ENCODE measurements at regions not wholly inside any gene's neighbourhood (a gene's known extent, or its start where the extent isn't known, plus 50 kb on each side); places are given as distances from the start of the nearest gene placed in this dataset.
"Not testable (repeated sequence)": the region's sequence is repeated elsewhere in the genome, so short reads cannot be mapped to it uniquely, and the experiment has no call there.

- H3K27me3 ChIP-seq: no peaks in the 10 kb centered on the region
- H3K4me1 ChIP-seq: peaks cover 6% of the 10 kb centered on the region
- H3K4me3 ChIP-seq: no peak overlapping the region
- H3K36me3 ChIP-seq: no peaks in the 10 kb centered on the region
- no peaks in the 10 kb centered on the region for H3K9me3 ChIP-seq
- TF ChIP-seq POLR2A (IDR thresholded peaks at IDR 0.05): no peak
- TF ChIP-seq POLR2AphosphoS5 (IDR thresholded peaks at IDR 0.05; ENCODE audit: insufficient read depth in 1 of 2, low read depth in 1 of 2): peak in 1 of 2 donors; percentile 18
- intact Hi-C loops (cut with DNase I): no loop called here
- no peak overlapping the region for H3K27ac ChIP-seq
- DNase-seq (ENCODE audit: extremely low spot score in 2 of 2): no peak
These were observed 423.7 kb downstream of the TOX3 start for GRCh38 chr16:52123061-52123839.

- no peak overlapping the region for H3K4me3 ChIP-seq
- H3K4me1 ChIP-seq: no peaks in the 10 kb centered on the region
- intact Hi-C loops (cut with DNase I): no loop called here
- no peaks in the 10 kb centered on the region for H3K36me3 ChIP-seq
- no peak for DNase-seq (ENCODE audit: extremely low spot score in 2 of 2)
- TF ChIP-seq, protein P1, sequence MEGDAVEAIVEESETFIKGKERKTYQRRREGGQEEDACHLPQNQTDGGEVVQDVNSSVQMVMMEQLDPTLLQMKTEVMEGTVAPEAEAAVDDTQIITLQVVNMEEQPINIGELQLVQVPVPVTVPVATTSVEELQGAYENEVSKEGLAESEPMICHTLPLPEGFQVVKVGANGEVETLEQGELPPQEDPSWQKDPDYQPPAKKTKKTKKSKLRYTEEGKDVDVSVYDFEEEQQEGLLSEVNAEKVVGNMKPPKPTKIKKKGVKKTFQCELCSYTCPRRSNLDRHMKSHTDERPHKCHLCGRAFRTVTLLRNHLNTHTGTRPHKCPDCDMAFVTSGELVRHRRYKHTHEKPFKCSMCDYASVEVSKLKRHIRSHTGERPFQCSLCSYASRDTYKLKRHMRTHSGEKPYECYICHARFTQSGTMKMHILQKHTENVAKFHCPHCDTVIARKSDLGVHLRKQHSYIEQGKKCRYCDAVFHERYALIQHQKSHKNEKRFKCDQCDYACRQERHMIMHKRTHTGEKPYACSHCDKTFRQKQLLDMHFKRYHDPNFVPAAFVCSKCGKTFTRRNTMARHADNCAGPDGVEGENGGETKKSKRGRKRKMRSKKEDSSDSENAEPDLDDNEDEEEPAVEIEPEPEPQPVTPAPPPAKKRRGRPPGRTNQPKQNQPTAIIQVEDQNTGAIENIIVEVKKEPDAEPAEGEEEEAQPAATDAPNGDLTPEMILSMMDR (IDR thresholded peaks at IDR 0.05): no peak
- TF ChIP-seq POLR2A (IDR thresholded peaks at IDR 0.05) (no peak), POLR2AphosphoS5 (IDR thresholded peaks at IDR 0.05; ENCODE audit: insufficient read depth in 1 of 2, low read depth in 1 of 2) (no peak)
- no peaks in the 10 kb centered on the region for H3K9me3 ChIP-seq
- no peak overlapping the region for H3K27ac ChIP-seq
- H3K27me3 ChIP-seq: no peaks in the 10 kb centered on the region
These were observed 429.8 kb downstream of the TOX3 start for GRCh38 chr16:52117171-52117570.

GRCh38 chr16:52114379-52114778 lies 432.6 kb downstream of the TOX3 start:
- Histone ChIP-seq H3K27me3 (no peaks in the 10 kb centered on the region), H3K9me3 (no peaks in the 10 kb centered on the region), H3K27ac (no peak overlapping the region), H3K4me1 (no peaks in the 10 kb centered on the region), H3K36me3 (no peaks in the 10 kb centered on the region), H3K4me3 (no peak overlapping the region)
- DNase-seq (ENCODE audit: extremely low spot score in 2 of 2): no peak
- intact Hi-C loops (cut with DNase I): no loop called here
- TF ChIP-seq, protein P1 (IDR thresholded peaks at IDR 0.05): no peak
- TF ChIP-seq POLR2A (IDR thresholded peaks at IDR 0.05): no peak
- TF ChIP-seq POLR2AphosphoS5 (IDR thresholded peaks at IDR 0.05; ENCODE audit: insufficient read depth in 1 of 2, low read depth in 1 of 2): no peak

DNA sequence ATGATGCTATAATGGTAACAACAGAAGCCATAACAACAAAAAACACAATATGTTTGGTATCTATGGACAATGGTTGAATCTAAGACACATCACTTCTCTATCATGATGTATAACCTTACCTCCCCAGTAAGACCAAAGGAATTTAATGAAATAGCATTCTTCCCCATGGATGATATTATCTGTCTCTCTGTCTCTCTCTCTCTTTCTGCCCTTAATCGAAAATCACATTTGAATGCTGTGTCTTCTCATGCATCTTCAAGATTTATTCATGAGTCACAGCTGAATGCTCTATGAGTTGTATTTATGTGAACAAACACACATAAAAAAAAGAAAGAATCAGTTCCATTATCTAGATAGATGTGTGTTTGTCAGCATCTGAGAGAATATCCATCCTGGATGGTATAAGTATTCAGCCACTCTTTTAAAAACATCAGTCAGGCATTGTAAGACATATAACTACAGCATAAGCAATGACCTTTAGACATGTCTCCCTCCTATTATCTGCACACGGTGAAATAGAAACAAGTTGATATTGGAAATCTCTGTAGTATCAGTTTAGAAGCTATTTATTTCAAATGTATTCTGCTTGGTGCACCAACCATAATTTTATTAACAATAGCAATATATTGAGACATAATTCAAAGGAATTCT lies 433.3 kb downstream of the TOX3 start:
- DNase-seq (ENCODE audit: extremely low spot score in 2 of 2): no peak
- Histone ChIP-seq H3K4me3 (no peak overlapping the region), H3K4me1 (no peaks in the 10 kb centered on the region), H3K9me3 (no peaks in the 10 kb centered on the region), H3K27ac (no peak overlapping the region), H3K36me3 (no peaks in the 10 kb centered on the region), H3K27me3 (no peaks in the 10 kb centered on the region)
- intact Hi-C loops (cut with DNase I): no loop called here
- TF ChIP-seq POLR2AphosphoS5 (IDR thresholded peaks at IDR 0.05; ENCODE audit: insufficient read depth in 1 of 2, low read depth in 1 of 2): no peak
- TF ChIP-seq, protein P1 (IDR thresholded peaks at IDR 0.05): no peak

- H3K9me3 ChIP-seq; H3K27ac ChIP-seq; H3K36me3 ChIP-seq; H3K27me3 ChIP-seq; H3K4me3 ChIP-seq; DNase-seq (ENCODE audit: extremely low spot score in 2 of 2); intact Hi-C loops (cut with DNase I); H3K4me1 ChIP-seq: not testable (repeated sequence)
These were observed 441.9 kb downstream of the TOX3 start for GRCh38 chr16:52104993-52105392.

- no peaks in the 10 kb centered on the region for H3K4me1 ChIP-seq
- no peaks in the 10 kb centered on the region for H3K27me3 ChIP-seq
- no peak for TF ChIP-seq POLR2AphosphoS5 (IDR thresholded peaks at IDR 0.05; ENCODE audit: insufficient read depth in 1 of 2, low read depth in 1 of 2)
- no peak for TF ChIP-seq POLR2A (IDR thresholded peaks at IDR 0.05)
- TF ChIP-seq, protein P1 (IDR thresholded peaks at IDR 0.05): no peak
- intact Hi-C loops (cut with DNase I): no loop called here
- H3K4me3 ChIP-seq: no peak overlapping the region
- no peaks in the 10 kb centered on the region for H3K9me3 ChIP-seq
- no peaks in the 10 kb centered on the region for H3K36me3 ChIP-seq
- no peak for DNase-seq (ENCODE audit: extremely low spot score in 2 of 2)
- H3K27ac ChIP-seq: no peak overlapping the region
These were observed 443.2 kb downstream of the TOX3 start for GRCh38 chr16:52103791-52104190.

Data from vagina (tissue), 2 donors.